IMR-90 (cell line): ENCODE measurements at regions not wholly inside any gene's neighbourhood (a gene's known extent, or its start where the extent isn't known, plus 50 kb on each side); places are given as distances from the start of the nearest gene placed in this dataset.

Experiments
- ATAC-seq: fragments of 200-7000 bp; cut with Tn5 transposase; 2 replicates; pipeline ENCODE4 v1.9.1; 2020; ENCODE audit warnings: low read depth, mild to moderate bottlenecking, moderate library complexity
- BruUV-seq: library from RNA; stranded (reverse); fragments of 400-500 nt; replicated peaks from 2 replicates; lab custom pipeline; 2021; lab: Mats Ljungman, UMichigan
- CTCF ChIA-PET: fragments of 300-600 bp; formaldehyde crosslinking; extraction: SDS; loops from one replicate; lab custom pipeline; 2021; ENCODE audit warnings: antibody characterized with exemption; lab: Yijun Ruan, JAX
- POLR2A ChIA-PET: fragments of 300-600 bp; sonication (Branson Sonifier 250); formaldehyde crosslinking; loops from one replicate; lab custom pipeline; 2022; ENCODE audit warnings: antibody characterized with exemption; ENCODE audit not compliant: unreplicated experiment; lab: Charles Lee
- DNase-seq: peaks from one replicate; pipeline ENCODE4 v3.0.0; 2013
- H2AFZ ChIP-seq: replicated peaks from 2 replicates; pipeline ENCODE3; 2013; ENCODE audit warnings: low read length, mild to moderate bottlenecking; ENCODE audit not compliant: poor library complexity
- H2AK5ac ChIP-seq: 2 replicates; pipeline ENCODE4 v1.6.1; 2013; ENCODE audit warnings: low read depth, low read length, inconsistent platforms
- H2AK9ac ChIP-seq: replicated peaks from 2 replicates; pipeline ENCODE3; 2013; ENCODE audit warnings: mild to moderate bottlenecking, low read depth, low read length, moderate library complexity; ENCODE audit not compliant: poor library complexity
- H2BK120ac ChIP-seq: 2 replicates; pipeline ENCODE4 v1.6.1; 2013; ENCODE audit warnings: low read depth, low read length, inconsistent platforms
- H2BK15ac ChIP-seq: 3 replicates; pipeline ENCODE4 v1.6.1; 2013; ENCODE audit warnings: low read depth, low read length, inconsistent platforms
- H2BK20ac ChIP-seq: 2 replicates; pipeline ENCODE4 v1.6.1; 2013; ENCODE audit warnings: low read depth, mild to moderate bottlenecking, inconsistent platforms, low read length, moderate library complexity
- H2BK5ac ChIP-seq: 2 replicates; pipeline ENCODE4 v1.6.1; 2013; ENCODE audit warnings: mild to moderate bottlenecking, low read depth, low read length, inconsistent platforms; ENCODE audit not compliant: poor library complexity, severe bottlenecking
- H3K14ac ChIP-seq: replicated peaks from 2 replicates; pipeline ENCODE4 v1.6.1; 2013; ENCODE audit warnings: low read depth, low read length, inconsistent platforms
- H3K18ac ChIP-seq: 2 replicates; pipeline ENCODE4 v1.6.1; 2013; ENCODE audit warnings: low read depth, low read length, control low read depth
- H3K23ac ChIP-seq: 2 replicates; pipeline ENCODE4 v1.6.1; 2013; ENCODE audit warnings: low read depth, low read length, inconsistent platforms
- H3K27ac ChIP-seq: 2 replicates; pipeline ENCODE4 v1.5.1; 2013; ENCODE audit warnings: mild to moderate bottlenecking, control low read depth, low read length; ENCODE audit not compliant: insufficient read depth
- H3K27me3 ChIP-seq: 2 replicates; pipeline ENCODE4 v1.6.1; 2013; ENCODE audit warnings: low read length; ENCODE audit not compliant: control insufficient read depth, insufficient read depth
- H3K36me3 ChIP-seq: 2 replicates; pipeline ENCODE4 v1.6.1; 2013; ENCODE audit warnings: low read length, mixed read lengths; ENCODE audit not compliant: control insufficient read depth, insufficient read depth
- H3K4ac ChIP-seq: 2 replicates; pipeline ENCODE4 v1.6.1; 2013; ENCODE audit warnings: low read depth, low read length, inconsistent platforms
- H3K4me1 ChIP-seq: 2 replicates; pipeline ENCODE4 v1.6.1; 2013; ENCODE audit warnings: low read length, mixed read lengths; ENCODE audit not compliant: control insufficient read depth, insufficient read depth
- H3K4me2 ChIP-seq: 2 replicates; pipeline ENCODE4 v1.6.1; 2013; ENCODE audit warnings: low read depth, mild to moderate bottlenecking, control low read depth, low read length, moderate library complexity
- H3K4me3 ChIP-seq: 2 replicates; pipeline ENCODE4 v1.5.1; 2013; ENCODE audit warnings: low read depth, mild to moderate bottlenecking, control low read depth, low read length, moderate library complexity; ENCODE audit not compliant: insufficient read depth
- H3K56ac ChIP-seq: 2 replicates; pipeline ENCODE4 v1.6.1; 2013; ENCODE audit warnings: low read length, inconsistent platforms; ENCODE audit not compliant: insufficient read depth; ENCODE audit errors: extremely low read depth
- H3K79me1 ChIP-seq, 2 experiments: 2 replicates each; pipeline ENCODE4 v1.6.1; 2013; ENCODE audit warnings: low read length in 2 of 2, inconsistent platforms in 1 of 2, low read depth in 1 of 2
- H3K9ac ChIP-seq: 2 replicates; pipeline ENCODE4 v1.6.1; 2013; ENCODE audit warnings: low read depth, low read length, control low read depth
- H3K9me1 ChIP-seq: 2 replicates; pipeline ENCODE4 v1.6.1; 2013; ENCODE audit warnings: low read length, inconsistent platforms; ENCODE audit not compliant: insufficient read depth
- H3K9me3 ChIP-seq: 2 replicates; pipeline ENCODE4 v1.6.1; 2013; ENCODE audit warnings: low read length; ENCODE audit not compliant: control insufficient read depth, insufficient read depth
- H4K20me1 ChIP-seq: 2 replicates; pipeline ENCODE4 v1.6.1; 2013; ENCODE audit warnings: low read length, inconsistent platforms; ENCODE audit not compliant: insufficient read depth
- H4K5ac ChIP-seq: 2 replicates; pipeline ENCODE4 v1.6.1; 2013; ENCODE audit warnings: mild to moderate bottlenecking, low read depth, low read length, control low read depth
- H4K8ac ChIP-seq, 2 experiments: 2 replicates each; pipeline ENCODE4 v1.6.1; 2013; ENCODE audit warnings: low read depth in 2 of 2, low read length in 2 of 2, control low read depth in 1 of 2, inconsistent platforms in 1 of 2
- H4K91ac ChIP-seq: 2 replicates; pipeline ENCODE4 v1.6.1; 2013; ENCODE audit warnings: low read depth, low read length, inconsistent platforms; ENCODE audit not compliant: insufficient read depth
- BHLHE40 ChIP-seq: fragments of 150-350 bp; IDR thresholded peaks from 2 replicates; pipeline ENCODE4 v1.6.1; 2016; ENCODE audit warnings: mild to moderate bottlenecking, low read depth, low read length
- CHD1 ChIP-seq: IDR thresholded peaks from 2 replicates; pipeline ENCODE4 v1.6.1; 2012; ENCODE audit warnings: low read depth, low read length, improper control_type of control experiment
- CTCF ChIP-seq: conservative IDR thresholded peaks from 2 replicates; pipeline ENCODE4 v1.5.1; 2012; ENCODE audit warnings: mild to moderate bottlenecking, low read depth, low read length, improper control_type of control experiment
- ELK1 ChIP-seq: fragments of 150-350 bp; IDR thresholded peaks from 2 replicates; pipeline ENCODE4 v1.6.1; 2016; ENCODE audit warnings: low read depth, mild to moderate bottlenecking, low read length, moderate library complexity, borderline replicate concordance
- FOS ChIP-seq: fragments of 150-350 bp; IDR thresholded peaks from 2 replicates; pipeline ENCODE4 v1.6.1; 2016; ENCODE audit warnings: low read depth, low read length
- MAFK ChIP-seq: IDR thresholded peaks from 2 replicates; pipeline ENCODE4 v1.6.1; 2012; ENCODE audit warnings: low read depth, low read length, improper control_type of control experiment
- MXI1 ChIP-seq: IDR thresholded peaks from 2 replicates; pipeline ENCODE4 v1.6.1; 2012; ENCODE audit warnings: low read depth, mild to moderate bottlenecking, low read length, moderate library complexity, borderline replicate concordance
- NFE2L2 ChIP-seq: fragments of 150-350 bp; IDR thresholded peaks from 2 replicates; pipeline ENCODE4 v1.6.1; 2016; ENCODE audit warnings: low read depth, mild to moderate bottlenecking, low read length
- POLR2A ChIP-seq: IDR thresholded peaks from 2 replicates; pipeline ENCODE4 v1.6.1; 2012; ENCODE audit warnings: mild to moderate bottlenecking, low read depth, low read length
- RAD21 ChIP-seq: IDR thresholded peaks from 2 replicates; pipeline ENCODE4 v1.6.1; 2012; ENCODE audit warnings: low read length, improper control_type of control experiment
- RFX5 ChIP-seq: IDR thresholded peaks from 2 replicates; pipeline ENCODE4 v1.8.0; 2012; ENCODE audit warnings: low read depth, mild to moderate bottlenecking, low read length, moderate library complexity
- SMC3 ChIP-seq: fragments of 150-350 bp; IDR thresholded peaks from 2 replicates; pipeline ENCODE4 v1.6.1; 2016; ENCODE audit warnings: low read depth, mild to moderate bottlenecking, antibody characterized with exemption, low read length, moderate library complexity
- USF2 ChIP-seq: fragments of 150-350 bp; IDR thresholded peaks from 2 replicates; pipeline ENCODE4 v1.6.1; 2017; ENCODE audit warnings: mild to moderate bottlenecking, antibody characterized with exemption, low read length, low read depth
- WGBS, 2 experiments: methylation state at CpG; one replicate each; pipeline versions ENCODE4 v1.1.5 to v1.1.7; 2013; ENCODE audit warnings: missing lambda C conversion rate in 2 of 2; ENCODE audit not compliant: insufficient read length in 1 of 2; ENCODE audit errors: extremely low coverage in 2 of 2; 5-methylcytosine and 5-hydroxymethylcytosine counted together
- dilution Hi-C: fragments of 300-500 bp; cut with HindIII; formaldehyde crosslinking; loops from one replicate; pipeline ENCODE4 v1.14.3; 2018; ENCODE audit warnings: low sequenced_read_pairs; ENCODE audit not compliant: unreplicated experiment
- in situ Hi-C: fragments of 300-500 bp; cut with MboI; formaldehyde crosslinking; loops from 3 replicates; pipeline ENCODE4 v1.14.3; 2019; ENCODE audit warnings: low sequenced_read_pairs, inconsistent platforms, mixed read lengths
- intact Hi-C: fragments of 100-400 bp; cut with micrococcal nuclease; formaldehyde crosslinking; loops from 2 replicates; pipeline ENCODE4 v1.10.0; 2022

GRCh38 chr1:81577004-81577697, 223.6 kb upstream of the ADGRL2 start:
- Histone ChIP-seq H3K4me3 (no peak overlapping the region), H3K27me3 (no peaks in the 10 kb centered on the region), H2BK20ac (no peak overlapping the region), H4K5ac (no peak overlapping the region), H3K79me1 (no peaks in the 10 kb centered on the region), H4K91ac (no peak overlapping the region), H2AFZ (no peak overlapping the region), H3K18ac (no peak overlapping the region), H3K9ac (no peak overlapping the region), H3K56ac (no peak overlapping the region), H2BK120ac (no peak overlapping the region), H3K36me3 (no peaks in the 10 kb centered on the region), H2AK9ac (no peak overlapping the region), H4K8ac (no peak overlapping the region), H3K27ac (no peak overlapping the region), H3K23ac (no peak overlapping the region), H3K9me3 (no peaks in the 10 kb centered on the region), H2AK5ac (no peak overlapping the region), H3K4me2 (no peak overlapping the region), H3K4ac (no peak overlapping the region), H2BK15ac (no peak overlapping the region), H3K9me1 (no peaks in the 10 kb centered on the region), H4K20me1 (no peaks in the 10 kb centered on the region), H3K14ac (no peak overlapping the region), H3K4me1 (no peaks in the 10 kb centered on the region), H2BK5ac (no peak overlapping the region)
- BruUV-seq = no TSS peak
- intact Hi-C loops = no loop called here
- DNase-seq = no peak
- ChIA-PET POLR2A (no interaction called here), CTCF (no interaction called here)
- WGBS, 2 experiments = 71% methylated on average over 1 of the region's 7 CpGs; no CpG with 5 or more reads in 1 of the 2 experiments
- dilution Hi-C loops = no loop called here
- in situ Hi-C loops = no loop called here
- ATAC-seq = no peak
- TF ChIP-seq USF2 (no peak), MAFK (no peak), RFX5 (no peak), MXI1 (no peak), RAD21 (no peak), NFE2L2 (no peak), SMC3 (no peak), POLR2A (no peak), CTCF (no peak), FOS (no peak), ELK1 (no peak), CHD1 (no peak), BHLHE40 (no peak)
